ENCODE measurements at regions not wholly inside any gene's neighbourhood (a gene's known extent, or its start where the extent isn't known, plus 50 kb on each side); places are given as distances from the start of the nearest gene placed in this dataset.
A peak's percentile ranks its signal among the peaks of the same experiment; 100 is the strongest.

GRCh38 chr12:20213723-20214625 lies 154.4 kb upstream of the PDE3A start:
- Histone ChIP-seq H3K27ac (peak overlapping the region; percentile 57), H3K36me3 (no peaks in the 10 kb centered on the region), H3K27me3 (no peaks in the 10 kb centered on the region), H3K9me3 (no peaks in the 10 kb centered on the region), H3K4me3 (no peak overlapping the region), H3K4me1 (peaks cover 9% of the 10 kb centered on the region)
- TF ChIP-seq CTCF (IDR thresholded peaks at IDR 0.05) (no peak), POLR2AphosphoS5 (IDR thresholded peaks at IDR 0.05; ENCODE audit: insufficient read depth in 1 of 2, low read depth in 1 of 2) (peak in 1 of 2 donors; percentile 10)
- intact Hi-C loops (cut with DNase I), result no loop called here
- no peak for DNase-seq (ENCODE audit: extremely low spot score in 2 of 2)

GRCh38 chr12:20220339-20220738 lies 148.0 kb upstream of the PDE3A start:
- no peak overlapping the region for H3K27ac ChIP-seq
- no peaks in the 10 kb centered on the region for H3K27me3 ChIP-seq
- no peaks in the 10 kb centered on the region for H3K4me1 ChIP-seq
- no peaks in the 10 kb centered on the region for H3K36me3 ChIP-seq
- intact Hi-C loops (cut with DNase I), result no loop called here
- TF ChIP-seq CTCF (IDR thresholded peaks at IDR 0.05) (no peak), POLR2A (IDR thresholded peaks at IDR 0.05) (no peak), POLR2AphosphoS5 (IDR thresholded peaks at IDR 0.05; ENCODE audit: insufficient read depth in 1 of 2, low read depth in 1 of 2) (no peak)
- no peaks in the 10 kb centered on the region for H3K9me3 ChIP-seq
- H3K4me3 ChIP-seq, result no peak overlapping the region
- no peak for DNase-seq (ENCODE audit: extremely low spot score in 2 of 2)

GRCh38 chr12:20232931-20233675 lies 135.2 kb upstream of the PDE3A start:
- no peak for DNase-seq (ENCODE audit: extremely low spot score in 2 of 2)
- TF ChIP-seq POLR2A (IDR thresholded peaks at IDR 0.05) (no peak), CTCF (IDR thresholded peaks at IDR 0.05) (no peak), POLR2AphosphoS5 (IDR thresholded peaks at IDR 0.05; ENCODE audit: insufficient read depth in 1 of 2, low read depth in 1 of 2) (no peak)
- intact Hi-C loops (cut with DNase I), result no loop called here

GRCh38 chr12:20234474-20234873 lies 133.9 kb upstream of the PDE3A start:
- H3K36me3 ChIP-seq, result no peaks in the 10 kb centered on the region
- TF ChIP-seq POLR2A (IDR thresholded peaks at IDR 0.05) (no peak), POLR2AphosphoS5 (IDR thresholded peaks at IDR 0.05; ENCODE audit: insufficient read depth in 1 of 2, low read depth in 1 of 2) (no peak), CTCF (IDR thresholded peaks at IDR 0.05) (no peak)
- no peaks in the 10 kb centered on the region for H3K4me1 ChIP-seq
- H3K27ac ChIP-seq, result no peak overlapping the region
- no peak for DNase-seq (ENCODE audit: extremely low spot score in 2 of 2)
- no peaks in the 10 kb centered on the region for H3K9me3 ChIP-seq
- no peaks in the 10 kb centered on the region for H3K27me3 ChIP-seq
- no peak overlapping the region for H3K4me3 ChIP-seq
- intact Hi-C loops (cut with DNase I), result no loop called here

More at GRCh38 chr12:20232931-20233675, 135.2 kb upstream of the PDE3A start:
- Histone ChIP-seq H3K4me3 (no peak overlapping the region), H3K27me3 (no peaks in the 10 kb centered on the region), H3K9me3 (no peaks in the 10 kb centered on the region), H3K27ac (no peak overlapping the region), H3K36me3 (no peaks in the 10 kb centered on the region), H3K4me1 (no peaks in the 10 kb centered on the region)
